RWPE1 (cell line): ENCODE measurements at regions not wholly inside any gene's neighbourhood (a gene's known extent, or its start where the extent isn't known, plus 50 kb on each side); places are given as distances from the start of the nearest gene placed in this dataset.
"Not testable (repeated sequence)": the region's sequence is repeated elsewhere in the genome, so short reads cannot be mapped to it uniquely, and the experiment has no call there.

Experiments
- CTCF ChIA-PET: fragments of 350-600 bp; sonication (Branson Sonifier 250); formaldehyde crosslinking; extraction: SDS; loops from one replicate; lab custom pipeline; 2021; lab: Yijun Ruan, JAX
- POLR2A ChIA-PET: fragments of 400-600 bp; formaldehyde crosslinking; extraction: SDS; loops from one replicate; lab custom pipeline; 2020; ENCODE audit warnings: antibody characterized with exemption; ENCODE audit not compliant: low non-redundant PET; lab: Yijun Ruan, JAX
- DNase-seq: peaks from one replicate; pipeline ENCODE4 v3.0.0; 2012; ENCODE audit warnings: low spot score
- H3K27ac ChIP-seq: fragments of 450-650 bp; 2 replicates; pipeline ENCODE4 v1.5.1; 2017
- TF ChIP-seq, protein P1 (sequence below): fragments of 450-650 bp; conservative IDR thresholded peaks from 2 replicates; pipeline ENCODE4 v1.5.1; 2017; ENCODE audit warnings: low read depth, mild to moderate bottlenecking

DNA sequence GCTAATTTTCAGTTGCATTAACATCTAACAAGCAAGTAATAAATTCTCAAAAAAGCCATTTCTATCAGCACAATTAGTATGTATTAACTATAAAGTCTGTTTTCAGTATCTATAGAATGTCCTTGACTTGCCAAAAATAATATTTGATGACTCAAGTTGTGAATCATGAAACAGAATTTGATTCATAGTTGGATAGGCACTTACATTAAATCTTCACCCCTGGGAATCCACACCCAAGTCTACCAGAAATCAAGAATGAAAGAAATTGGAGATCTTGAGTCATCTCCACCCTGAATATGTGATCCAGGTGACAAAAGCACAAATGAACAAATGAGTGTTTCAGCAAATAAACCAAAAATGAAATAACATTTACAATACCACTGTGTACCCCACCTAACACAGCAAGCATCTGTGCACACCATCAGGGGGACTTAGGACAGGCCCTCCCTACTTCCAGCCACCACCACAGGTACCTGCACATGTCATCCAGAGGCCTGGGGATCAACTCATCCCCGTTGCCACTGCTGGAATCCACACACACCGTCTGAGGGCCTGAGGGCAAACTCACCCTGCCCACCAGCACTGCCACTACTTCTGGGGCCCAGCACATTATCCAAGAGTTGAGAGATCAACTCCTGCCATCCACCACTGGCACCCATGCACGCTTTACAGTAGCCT is 160.1 kb downstream of the MTERF1 start:
- H3K27ac ChIP-seq = peak overlapping the region; percentile 95
- ChIA-PET CTCF (no interaction called here), POLR2A (no interaction called here)
- peak; percentile 83 for DNase-seq
- TF ChIP-seq, protein P1, sequence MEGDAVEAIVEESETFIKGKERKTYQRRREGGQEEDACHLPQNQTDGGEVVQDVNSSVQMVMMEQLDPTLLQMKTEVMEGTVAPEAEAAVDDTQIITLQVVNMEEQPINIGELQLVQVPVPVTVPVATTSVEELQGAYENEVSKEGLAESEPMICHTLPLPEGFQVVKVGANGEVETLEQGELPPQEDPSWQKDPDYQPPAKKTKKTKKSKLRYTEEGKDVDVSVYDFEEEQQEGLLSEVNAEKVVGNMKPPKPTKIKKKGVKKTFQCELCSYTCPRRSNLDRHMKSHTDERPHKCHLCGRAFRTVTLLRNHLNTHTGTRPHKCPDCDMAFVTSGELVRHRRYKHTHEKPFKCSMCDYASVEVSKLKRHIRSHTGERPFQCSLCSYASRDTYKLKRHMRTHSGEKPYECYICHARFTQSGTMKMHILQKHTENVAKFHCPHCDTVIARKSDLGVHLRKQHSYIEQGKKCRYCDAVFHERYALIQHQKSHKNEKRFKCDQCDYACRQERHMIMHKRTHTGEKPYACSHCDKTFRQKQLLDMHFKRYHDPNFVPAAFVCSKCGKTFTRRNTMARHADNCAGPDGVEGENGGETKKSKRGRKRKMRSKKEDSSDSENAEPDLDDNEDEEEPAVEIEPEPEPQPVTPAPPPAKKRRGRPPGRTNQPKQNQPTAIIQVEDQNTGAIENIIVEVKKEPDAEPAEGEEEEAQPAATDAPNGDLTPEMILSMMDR = no peak

DNA sequence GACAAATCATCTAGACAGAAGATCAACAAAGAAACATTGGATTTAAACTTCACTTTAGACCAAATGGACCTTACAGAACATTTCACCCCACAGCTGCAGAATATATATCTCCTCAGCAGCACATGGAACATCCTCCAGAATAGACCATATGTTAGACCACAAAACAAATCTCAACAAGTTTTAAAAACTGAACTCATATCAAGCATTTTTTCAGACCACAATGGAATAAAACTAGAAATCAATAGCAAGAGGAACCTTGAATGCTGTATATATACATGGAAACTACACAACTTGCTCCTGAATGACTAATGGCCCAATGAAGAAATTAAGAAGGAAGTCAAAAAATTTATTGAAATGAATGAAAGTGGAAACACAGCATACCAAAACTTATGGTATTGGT is 157.7 kb downstream of the MTERF1 start:
- POLR2A ChIA-PET = no interaction called here
- H3K27ac ChIP-seq = no peak overlapping the region
- no peak for DNase-seq
- TF ChIP-seq, protein P1 = no peak
- CTCF ChIA-PET = no interaction called here

DNA sequence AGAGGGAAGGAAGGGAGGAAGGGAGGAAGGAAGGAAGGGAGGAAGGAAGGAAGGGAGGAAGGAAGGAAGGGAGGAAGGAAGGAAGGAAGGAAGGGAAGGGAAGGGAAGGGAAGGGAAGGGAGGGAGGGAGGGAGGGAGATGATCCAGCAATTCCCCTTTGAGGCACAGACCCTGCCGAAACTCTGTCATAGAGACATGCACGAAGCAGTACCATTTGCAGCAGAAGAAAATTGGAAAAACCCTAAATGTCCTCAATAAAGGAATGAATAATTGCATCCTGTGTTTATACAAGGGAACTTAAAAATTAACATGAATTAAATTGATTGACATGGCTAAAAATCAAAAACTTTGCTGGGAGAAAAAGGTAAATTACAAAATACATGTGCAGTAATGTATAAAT is 151.5 kb downstream of the MTERF1 start:
- POLR2A ChIA-PET, DNase-seq, CTCF ChIA-PET, H3K27ac ChIP-seq: not testable (repeated sequence)

DNA sequence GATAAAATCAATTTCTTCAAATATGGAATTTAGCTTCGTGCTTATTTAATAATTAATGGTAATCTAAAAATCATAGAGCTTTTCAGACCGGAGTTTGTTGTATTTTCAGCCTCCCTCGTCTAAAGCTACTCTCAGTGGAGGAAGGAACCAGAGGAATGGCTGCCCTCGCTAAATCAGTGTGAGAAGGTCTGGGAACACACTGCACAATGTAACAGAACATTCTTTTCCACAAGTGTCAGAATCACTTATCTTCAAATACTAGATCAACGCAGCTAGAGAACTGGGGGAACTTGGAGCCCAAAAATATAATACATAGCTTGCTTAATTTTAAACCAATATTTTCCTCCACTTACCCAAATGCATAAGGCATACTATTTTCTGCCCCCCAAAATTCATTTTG is 148.5 kb downstream of the MTERF1 start:
- DNase-seq = no peak
- ChIA-PET CTCF (interaction anchor here (0.6 to 0.7 kb wide), 2 partner anchors 59 to 444 kb away, joined by 3 read pairs; no protein-coding TSS in a partner anchor), POLR2A (no interaction called here)
- TF ChIP-seq, protein P1 = no peak
- H3K27ac ChIP-seq = no peak overlapping the region

DNA sequence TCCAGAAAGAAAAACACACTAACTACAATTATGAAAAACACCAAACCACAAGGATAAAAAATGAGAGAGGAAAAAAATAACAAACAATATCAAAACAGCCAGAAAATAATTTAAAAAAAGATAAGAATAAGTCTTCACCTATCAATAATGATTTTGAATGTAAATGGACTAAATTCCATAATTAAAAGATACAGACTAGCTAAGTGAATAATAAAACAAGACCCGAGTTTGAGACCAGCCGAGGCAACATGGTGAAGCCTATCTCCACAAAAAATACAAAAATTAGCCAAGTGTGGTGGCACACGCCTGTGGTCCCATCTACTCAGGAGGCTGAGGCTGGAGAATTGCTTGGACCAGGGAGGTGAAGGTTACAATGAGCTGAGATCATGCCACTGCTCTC is 131.1 kb downstream of the MTERF1 start:
- POLR2A ChIA-PET = no interaction called here
- CTCF ChIA-PET = interaction anchor here (0.7 kb wide), 1 partner anchor 387 kb away, joined by 5 read pairs; no protein-coding TSS in a partner anchor
- no peak for DNase-seq
- no peak overlapping the region for H3K27ac ChIP-seq
- TF ChIP-seq, protein P1 = no peak

DNA sequence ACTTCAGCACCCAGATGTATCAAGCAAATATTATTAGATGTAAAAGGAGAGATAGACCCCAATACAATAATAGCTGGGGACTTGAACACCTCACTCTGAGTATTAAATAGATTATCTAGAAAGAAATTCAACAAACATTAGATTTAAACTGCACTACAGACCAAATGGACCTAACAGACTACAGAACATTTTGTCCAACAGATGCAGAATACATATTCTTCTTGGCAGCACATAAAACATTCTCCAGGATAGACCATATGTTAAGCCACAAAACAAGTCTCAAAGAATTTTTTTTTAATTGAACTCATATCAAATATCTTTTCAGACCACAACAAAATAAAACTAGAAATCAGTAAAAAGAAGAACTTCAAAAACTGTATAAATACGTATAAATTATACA is 130.4 kb downstream of the MTERF1 start:
- H3K27ac ChIP-seq = no peak overlapping the region
- ChIA-PET CTCF (interaction anchor here (0.6 to 0.7 kb wide), 3 partner anchors 387 to 1219 kb away, joined by 3 to 5 read pairs (median 5); no protein-coding TSS in a partner anchor), POLR2A (no interaction called here)
- no peak for DNase-seq
- TF ChIP-seq, protein P1 = no peak

DNA sequence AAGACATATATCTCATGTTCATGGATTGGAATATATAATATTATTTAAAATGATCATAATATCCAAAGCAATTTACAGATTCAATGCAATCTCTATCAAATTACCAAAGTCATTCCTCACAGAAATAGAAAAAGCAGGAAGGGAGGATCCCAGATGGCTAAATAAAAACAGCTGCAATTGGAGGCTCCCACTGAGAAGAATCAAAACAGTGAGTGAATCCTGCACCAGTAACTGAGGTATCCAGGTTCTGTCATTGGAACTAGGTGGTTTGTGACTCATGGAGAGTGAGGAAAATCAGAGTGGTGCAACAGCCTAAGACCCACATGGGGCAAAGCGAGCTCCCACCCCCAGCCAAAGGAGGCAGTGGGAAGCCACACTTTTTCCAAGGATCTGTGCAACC is 128.4 kb downstream of the MTERF1 start:
- POLR2A ChIA-PET = no interaction called here
- CTCF ChIA-PET = no interaction called here
- TF ChIP-seq, protein P1 = no peak
- no peak for DNase-seq
- H3K27ac ChIP-seq = no peak overlapping the region

DNA sequence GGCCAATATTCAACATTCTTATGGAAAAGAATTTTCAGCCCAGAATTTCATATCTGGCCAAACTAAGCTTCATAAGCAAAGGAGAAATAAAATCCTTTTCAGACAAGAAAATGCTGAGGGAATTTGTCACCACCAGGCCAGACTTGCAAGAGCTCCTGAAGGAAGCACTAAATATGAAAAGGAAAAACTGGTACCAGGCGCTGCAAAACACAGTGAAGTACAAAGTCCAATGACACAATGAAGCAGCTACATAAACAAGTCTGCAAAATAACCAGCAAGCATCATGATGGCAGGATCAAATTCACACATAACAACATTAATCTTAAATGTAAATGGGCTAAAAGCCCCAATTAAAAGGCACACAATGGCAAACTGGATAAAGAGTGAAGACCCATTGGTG is 126.2 kb downstream of the MTERF1 start:
- H3K27ac ChIP-seq, CTCF ChIA-PET, POLR2A ChIA-PET, DNase-seq: not testable (repeated sequence)

DNA sequence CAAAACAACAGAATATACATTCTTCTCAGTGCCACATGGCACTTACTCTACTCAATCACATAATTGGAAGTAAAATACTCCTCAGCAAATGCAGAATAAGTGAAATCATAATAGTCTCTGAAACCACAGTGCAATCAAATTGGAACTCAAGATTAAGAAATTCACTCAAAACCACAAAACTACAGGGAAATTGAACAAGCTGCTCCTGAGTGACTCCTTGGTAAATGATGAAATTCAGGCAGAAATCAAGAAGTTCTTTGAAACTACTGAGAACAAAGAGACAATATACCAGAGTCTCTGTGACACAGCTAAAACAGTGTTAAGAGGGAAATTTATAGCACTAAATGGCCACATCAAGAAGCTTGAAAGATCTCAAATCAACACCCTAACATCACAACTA is 125.4 kb downstream of the MTERF1 start:
- CTCF ChIA-PET = interaction anchor here (0.7 kb wide), 1 partner anchor 296 kb away, joined by 6 read pairs; no protein-coding TSS in a partner anchor
- DNase-seq, POLR2A ChIA-PET, H3K27ac ChIP-seq: not testable (repeated sequence)
